OCI-LY1 (cell line): ENCODE measurements at regions not wholly inside any gene's neighbourhood (a gene's known extent, or its start where the extent isn't known, plus 50 kb on each side); places are given as distances from the start of the nearest gene placed in this dataset.

Experiments
- H2AFZ ChIP-seq: fragments of 200-600 bp; sonication (generic), shearing (Covaris generic); 2 replicates; pipeline ENCODE4 v1.6.0; 2014; ENCODE audit warnings: antibody characterized with exemption, mild to moderate bottlenecking, low read length
- H3F3A ChIP-seq: fragments of 200-600 bp; sonication (generic), shearing (Covaris generic); 2 replicates; pipeline ENCODE4 v1.6.0; 2014; ENCODE audit warnings: mild to moderate bottlenecking, antibody characterized with exemption, low read length, moderate library complexity; ENCODE audit not compliant: insufficient read depth
- H3K27ac ChIP-seq: fragments of 200-600 bp; sonication (generic); 2 replicates; pipeline ENCODE4 v1.5.1; 2014; ENCODE audit warnings: low read length, mixed run types, mild to moderate bottlenecking, low read depth; ENCODE audit not compliant: poor library complexity, severe bottlenecking
- H3K27me3 ChIP-seq: fragments of 200-600 bp; sonication (generic); 2 replicates; pipeline ENCODE4 v1.6.0; 2014; ENCODE audit warnings: antibody characterized with exemption, mild to moderate bottlenecking, low read length, moderate library complexity; ENCODE audit not compliant: insufficient read depth
- H3K36me3 ChIP-seq: fragments of 200-600 bp; sonication (generic); 2 replicates; pipeline ENCODE4 v1.6.1; 2014; ENCODE audit warnings: mild to moderate bottlenecking, antibody characterized with exemption, low read length, moderate library complexity, mixed read lengths; ENCODE audit not compliant: insufficient read depth
- H3K4me1 ChIP-seq: fragments of 200-600 bp; sonication (generic); 2 replicates; pipeline ENCODE4 v1.5.1; 2014; ENCODE audit warnings: mild to moderate bottlenecking, low read length, moderate library complexity; ENCODE audit not compliant: insufficient read depth, severe bottlenecking
- H3K4me2 ChIP-seq: fragments of 200-600 bp; sonication (generic), shearing (Covaris generic); 2 replicates; pipeline ENCODE4 v1.6.1; 2014; ENCODE audit warnings: low read length
- H3K4me3 ChIP-seq: fragments of 200-600 bp; sonication (generic); 2 replicates; pipeline ENCODE4 v1.5.1; 2014; ENCODE audit warnings: low read length, low read depth, mild to moderate bottlenecking, mixed read lengths; ENCODE audit not compliant: poor library complexity, severe bottlenecking
- H3K79me2 ChIP-seq: fragments of 200-600 bp; shearing (Covaris generic); 2 replicates; pipeline ENCODE4 v1.6.1; 2016; ENCODE audit warnings: mixed run types, low read length, mixed read lengths; ENCODE audit not compliant: insufficient read depth
- H3K9ac ChIP-seq: fragments of 200-600 bp; sonication (generic), shearing (Covaris generic); 2 replicates; pipeline ENCODE4 v1.6.1; 2014; ENCODE audit warnings: mild to moderate bottlenecking, low read length, mixed read lengths
- H3K9me2 ChIP-seq: fragments of 200-600 bp; sonication (generic), shearing (Covaris generic); 2 replicates; pipeline ENCODE4 v1.6.1; 2014; ENCODE audit warnings: low read depth, mild to moderate bottlenecking, low read length, mixed read lengths
- H3K9me3 ChIP-seq: fragments of 200-600 bp; shearing (Covaris generic); 2 replicates; pipeline ENCODE4 v1.6.1; 2014; ENCODE audit warnings: low read length, mixed read lengths
- H4K20me1 ChIP-seq: fragments of 200-600 bp; sonication (generic), shearing (Covaris generic); 2 replicates; pipeline ENCODE4 v1.6.0; 2016; ENCODE audit warnings: mild to moderate bottlenecking, low read length; ENCODE audit not compliant: insufficient read depth
- CTCF ChIP-seq: fragments of 200-600 bp; sonication (generic), shearing (Covaris generic); IDR thresholded peaks from 2 replicates; pipeline ENCODE4 v1.5.1; 2017; ENCODE audit warnings: mild to moderate bottlenecking, antibody characterized with exemption, low read length, moderate library complexity, mixed read lengths
- EZH2 ChIP-seq: fragments of 200-600 bp; sonication (generic), shearing (Covaris generic); IDR thresholded peaks from 2 replicates; pipeline ENCODE4 v1.8.0; 2017; ENCODE audit warnings: borderline replicate concordance, mixed run types, mild to moderate bottlenecking, antibody characterized with exemption, low read length, moderate library complexity, mixed read lengths

GRCh38 chr2:174669336-174669735 lies 71.7 kb upstream of the WIPF1 start:
- no peaks in the 10 kb centered on the region for H4K20me1 ChIP-seq

GRCh38 chr2:174668075-174668474 lies 70.5 kb upstream of the WIPF1 start:
- TF ChIP-seq EZH2 = no peak
- no peak overlapping the region for H3K27ac ChIP-seq

More at GRCh38 chr2:174669336-174669735, 71.7 kb upstream of the WIPF1 start:
- Histone ChIP-seq H3K79me2 (no peaks in the 10 kb centered on the region), H3F3A (no peaks in the 10 kb centered on the region), H3K9ac (no peak overlapping the region), H3K27ac (no peak overlapping the region), H3K36me3 (no peaks in the 10 kb centered on the region), H3K9me2 (no peaks in the 10 kb centered on the region), H2AFZ (no peak overlapping the region), H3K4me1 (no peaks in the 10 kb centered on the region), H3K4me3 (no peak overlapping the region), H3K4me2 (no peak overlapping the region), H3K27me3 (no peaks in the 10 kb centered on the region), H3K9me3 (no peaks in the 10 kb centered on the region)
- TF ChIP-seq CTCF (no peak), EZH2 (no peak)

GRCh38 chr2:174667250-174667860 lies 69.8 kb upstream of the WIPF1 start:
- Histone ChIP-seq H3K27me3 (no peaks in the 10 kb centered on the region), H3K27ac (no peak overlapping the region), H3K4me2 (no peak overlapping the region), H4K20me1 (no peaks in the 10 kb centered on the region), H3K79me2 (no peaks in the 10 kb centered on the region), H3K4me3 (no peak overlapping the region), H3K4me1 (no peaks in the 10 kb centered on the region), H3K9ac (no peak overlapping the region), H3K36me3 (no peaks in the 10 kb centered on the region), H3F3A (no peaks in the 10 kb centered on the region), H3K9me2 (no peaks in the 10 kb centered on the region), H3K9me3 (no peaks in the 10 kb centered on the region), H2AFZ (no peak overlapping the region)
- TF ChIP-seq CTCF (no peak), EZH2 (no peak)

More at GRCh38 chr2:174668075-174668474, 70.5 kb upstream of the WIPF1 start:
- Histone ChIP-seq H2AFZ (no peak overlapping the region), H3K36me3 (no peaks in the 10 kb centered on the region), H3K9me3 (no peaks in the 10 kb centered on the region), H3K4me2 (no peak overlapping the region), H3K9me2 (no peaks in the 10 kb centered on the region), H3K9ac (no peak overlapping the region), H3K79me2 (no peaks in the 10 kb centered on the region), H3K27me3 (no peaks in the 10 kb centered on the region), H3K4me1 (no peaks in the 10 kb centered on the region), H4K20me1 (no peaks in the 10 kb centered on the region), H3K4me3 (no peak overlapping the region), H3F3A (no peaks in the 10 kb centered on the region)

- Histone ChIP-seq H3K9me2 (no peaks in the 10 kb centered on the region), H3K27me3 (no peaks in the 10 kb centered on the region), H3K79me2 (no peaks in the 10 kb centered on the region), H4K20me1 (no peaks in the 10 kb centered on the region), H3K4me2 (no peak overlapping the region), H3K9ac (no peak overlapping the region), H3K9me3 (no peaks in the 10 kb centered on the region), H2AFZ (no peak overlapping the region), H3K4me1 (no peaks in the 10 kb centered on the region), H3K27ac (no peak overlapping the region), H3K36me3 (no peaks in the 10 kb centered on the region), H3F3A (no peaks in the 10 kb centered on the region), H3K4me3 (no peak overlapping the region)
- no peak for TF ChIP-seq CTCF
- no peak for TF ChIP-seq EZH2
These were observed 69.2 kb upstream of the WIPF1 start for GRCh38 chr2:174666845-174667244.
